Fibroblast of skin of right quadriceps (primary cell): ENCODE measurements at regions not wholly inside any gene's neighbourhood (a gene's known extent, or its start where the extent isn't known, plus 50 kb on each side); places are given as distances from the start of the nearest gene placed in this dataset.
"Not testable (repeated sequence)": the region's sequence is repeated elsewhere in the genome, so short reads cannot be mapped to it uniquely, and the experiment has no call there.

Experiments used
- DNase-seq: peaks from one replicate; pipeline ENCODE4 v3.0.0-alpha.2; 2013

DNA sequence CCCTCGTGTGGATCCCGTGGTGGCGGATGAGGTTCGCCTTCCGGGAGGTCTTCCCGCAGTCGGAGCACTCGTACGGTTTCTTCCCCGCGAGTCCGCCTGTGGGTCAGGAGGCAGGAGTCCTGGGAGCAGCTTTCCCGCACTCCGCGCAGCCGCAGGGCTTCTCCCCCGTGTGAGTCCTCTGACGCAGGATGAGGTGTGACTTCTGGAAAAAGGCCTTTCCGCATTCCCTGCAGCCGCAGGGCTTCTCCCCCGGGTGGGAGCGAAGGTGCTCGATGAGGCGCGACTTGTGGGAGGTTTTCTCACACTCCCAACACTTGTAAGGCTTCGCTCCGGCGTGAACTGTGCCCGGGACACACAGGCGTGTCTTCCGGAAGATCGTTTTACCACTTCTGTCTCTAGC is 68.8 kb upstream of the WIPI2 start:
- DNase-seq: not testable (repeated sequence)

DNA sequence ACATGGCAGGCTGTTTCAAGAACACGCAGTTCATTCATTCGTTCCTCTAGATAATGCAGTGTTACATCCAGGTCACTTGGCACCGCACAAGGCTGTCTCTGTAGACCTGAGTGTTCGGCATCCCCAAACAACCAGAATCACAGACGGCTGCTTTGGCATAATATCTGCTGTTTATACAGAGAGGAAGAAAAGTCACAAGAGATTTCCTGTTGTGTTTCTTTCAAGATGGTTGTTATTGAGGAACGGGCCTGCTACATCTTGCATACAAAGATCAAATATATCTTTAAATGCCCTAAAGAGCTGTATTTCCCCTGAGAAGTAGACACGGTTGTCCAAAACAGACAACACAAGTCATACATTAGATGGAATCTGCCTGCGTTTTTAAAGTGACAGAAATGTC is 58.8 kb upstream of the WIPI2 start:
- DNase-seq: not testable (repeated sequence)

DNA sequence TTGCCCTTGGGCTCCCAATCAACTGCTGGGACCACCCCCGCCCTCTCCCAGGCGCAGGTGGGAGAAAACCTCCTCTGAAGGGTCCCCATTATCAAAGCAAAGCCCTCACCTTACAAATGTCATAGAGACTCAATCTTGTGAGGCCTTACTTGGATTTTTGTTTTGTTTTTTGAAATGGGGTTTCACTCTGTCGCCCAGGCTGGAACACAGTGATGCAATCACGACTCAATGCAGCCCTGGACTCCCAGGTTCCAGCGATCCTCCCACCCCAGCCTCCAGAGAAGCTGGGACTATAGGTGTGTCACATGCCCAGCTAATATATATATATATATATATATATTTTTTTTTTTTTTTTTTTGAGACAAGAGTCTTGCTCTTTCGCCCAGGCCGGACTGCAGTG is 57.5 kb upstream of the WIPI2 start:
- no peak for DNase-seq

DNA sequence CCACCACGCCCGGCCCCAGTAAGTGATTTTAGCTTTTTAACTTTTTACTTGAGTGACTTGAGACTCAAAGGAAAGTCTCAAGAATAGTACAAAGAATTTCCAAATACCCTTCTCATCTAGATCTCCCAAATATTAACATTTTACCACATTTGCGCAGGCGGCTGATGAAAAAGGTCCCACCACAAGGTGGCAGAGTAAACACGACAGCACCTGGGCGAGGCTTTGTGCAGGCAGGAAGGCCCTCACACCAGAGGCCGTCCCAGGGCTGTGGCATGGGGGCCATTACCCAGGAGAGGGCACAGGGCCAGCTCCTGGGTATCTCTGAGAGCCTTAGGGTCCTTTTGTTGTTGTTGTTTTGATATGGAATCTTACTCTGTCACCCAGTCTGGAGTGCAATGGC is 50.0 kb upstream of the WIPI2 start:
- peak; percentile 4 for DNase-seq
